HepG2 (cell line): ENCODE measurements at regions not wholly inside any gene's neighbourhood (a gene's known extent, or its start where the extent isn't known, plus 50 kb on each side); places are given as distances from the start of the nearest gene placed in this dataset.

Source experiments
- ATAC-seq: fragments of 200-7000 bp; cut with Tn5 transposase; 3 replicates; pipeline ENCODE4 v1.9.1; 2020; ENCODE audit warnings: mild to moderate bottlenecking, moderate library complexity
- BruUV-seq: library from RNA; stranded (reverse); fragments of 400-500 nt; replicated peaks from 2 replicates; lab custom pipeline; 2021; lab: Mats Ljungman, UMichigan
- CTCF ChIA-PET: fragments of 300-600 bp; formaldehyde crosslinking; extraction: SDS; loops from one replicate; lab custom pipeline; 2021; ENCODE audit warnings: low total read pairs, inconsistent platforms, low intra/inter-chr PET ratio; lab: Yijun Ruan, JAX
- POLR2A ChIA-PET: fragments of 350-600 bp; sonication (Branson Sonifier 250); formaldehyde crosslinking; loops from one replicate; lab custom pipeline; 2020; ENCODE audit warnings: antibody characterized with exemption, inconsistent platforms; lab: Yijun Ruan, JAX
- DNase-seq: peaks from one replicate; pipeline ENCODE4 v3.0.0-alpha.2; 2015; ENCODE audit warnings: low spot score
- FAIRE-seq: peaks from 3 replicates; lab custom pipeline; 2011; peaks lifted over from hg19 to GRCh38; lab: Jason Lieb, UNC
- H2AFZ ChIP-seq: one replicate; pipeline ENCODE4 v1.6.1; 2011; ENCODE audit warnings: low read length, inconsistent platforms
- H3K27ac ChIP-seq: fragments of 300-600 bp; 3 replicates; pipeline ENCODE4 v1.8.0; 2011; ENCODE audit warnings: mixed run types, mild to moderate bottlenecking, mixed read lengths, low read length, inconsistent platforms; ENCODE audit not compliant: insufficient read depth; ENCODE audit errors: extremely low read length
- H3K27me3 ChIP-seq, 2 experiments: fragments of 200-600 bp in 1 of 2; 2 replicates in 1 of 2; 3 replicates in 1 of 2; pipeline versions ENCODE4 v1.6.0 to v1.8.0; 2011; ENCODE audit warnings: low read length in 2 of 2, mild to moderate bottlenecking in 2 of 2, moderate library complexity in 2 of 2, inconsistent platforms in 1 of 2; ENCODE audit not compliant: insufficient read depth in 2 of 2, control insufficient read depth in 1 of 2
- H3K36me3 ChIP-seq, 2 experiments: fragments of 200-600 bp in 1 of 2; replicated peaks in 1 of 2; 2 replicates in 1 of 2; 3 replicates in 1 of 2; pipeline versions ENCODE4 v1.5.1 to v1.8.0; 2011; ENCODE audit warnings: low read length in 2 of 2, inconsistent platforms in 1 of 2; ENCODE audit not compliant: insufficient read depth in 2 of 2, control insufficient read depth in 1 of 2
- H3K4me1 ChIP-seq: 2 replicates; pipeline ENCODE4 v1.5.1; 2012; ENCODE audit warnings: low read length, inconsistent platforms; ENCODE audit not compliant: insufficient read depth
- H3K4me2 ChIP-seq: 2 replicates; pipeline ENCODE4 v1.6.0; 2011; ENCODE audit warnings: low read depth, low read length, inconsistent platforms
- H3K4me3 ChIP-seq, 3 experiments: fragments of 200-600 bp in 1 of 3; sonication (generic), shearing (Covaris generic) in 1 of 3; replicated peaks in 1 of 3; 2 replicates each; pipeline ENCODE4 v1.5.1; 2011 to 2016; ENCODE audit warnings: low read length in 3 of 3, inconsistent platforms in 2 of 3, low read depth in 2 of 3, mild to moderate bottlenecking in 2 of 3, control low read depth in 1 of 3, mixed read lengths in 1 of 3; ENCODE audit not compliant: insufficient read depth in 1 of 3
- H3K79me2 ChIP-seq: one replicate; pipeline ENCODE4 v1.6.1; 2011; ENCODE audit warnings: low read length, inconsistent platforms; ENCODE audit not compliant: insufficient read depth
- H3K9ac ChIP-seq: 2 replicates; pipeline ENCODE4 v1.6.0; 2011; ENCODE audit warnings: mild to moderate bottlenecking, low read depth, low read length, inconsistent platforms; ENCODE audit not compliant: insufficient read depth
- H3K9me3 ChIP-seq: 2 replicates; pipeline ENCODE4 v1.5.1; 2012; ENCODE audit warnings: mild to moderate bottlenecking, low read length
- H4K20me1 ChIP-seq: 2 replicates; pipeline ENCODE4 v1.6.0; 2011; ENCODE audit warnings: inconsistent platforms, mild to moderate bottlenecking, low read length, moderate library complexity; ENCODE audit not compliant: insufficient read depth
- AHDC1 ChIP-seq: sonication (generic); formaldehyde crosslinking; IDR thresholded peaks from 2 replicates; pipeline ENCODE4 v1.5.1; 2020; ENCODE audit warnings: mild to moderate bottlenecking, missing genetic modification reagents, borderline replicate concordance
- ELF3 ChIP-seq: IDR thresholded peaks from 2 replicates; pipeline ENCODE4 v1.6.1; 2016; ENCODE audit warnings: missing genetic modification reagents, missing compliant biosample characterization
- FOXK2 ChIP-seq: fragments of 450-650 bp; IDR thresholded peaks from 2 replicates; pipeline ENCODE4 v1.6.1; 2016
- HINFP ChIP-seq: sonication (generic); formaldehyde crosslinking; IDR thresholded peaks from 2 replicates; pipeline ENCODE4 v1.4.0; 2020; ENCODE audit warnings: low read depth, mild to moderate bottlenecking, missing genetic modification reagents
- ISX ChIP-seq: sonication (generic); formaldehyde crosslinking; conservative IDR thresholded peaks from 2 replicates; pipeline ENCODE4 v1.5.0; 2020; ENCODE audit warnings: missing genetic modification reagents
- RERE ChIP-seq: IDR thresholded peaks from 2 replicates; pipeline ENCODE4 v1.6.1; 2016; ENCODE audit warnings: low read depth, missing genetic modification reagents, missing compliant biosample characterization
- SMAD9 ChIP-seq: sonication (generic); formaldehyde crosslinking; IDR thresholded peaks from 2 replicates; pipeline ENCODE4 v1.5.1; 2020; ENCODE audit warnings: mild to moderate bottlenecking, missing genetic modification reagents
- SMARCC2 ChIP-seq: fragments of 450-650 bp; IDR thresholded peaks from 2 replicates; pipeline ENCODE4 v1.6.1; 2017; ENCODE audit warnings: antibody characterized with exemption, mild to moderate bottlenecking
- TCF7 ChIP-seq: sonication (generic); IDR thresholded peaks from 2 replicates; pipeline ENCODE4 v1.6.1; 2016; ENCODE audit warnings: antibody characterized with exemption, low read depth
- ZNF121 ChIP-seq: sonication (generic); formaldehyde crosslinking; IDR thresholded peaks from 2 replicates; pipeline ENCODE4 v1.5.0; 2020; ENCODE audit warnings: mild to moderate bottlenecking, missing genetic modification reagents
- in situ Hi-C: cut with HindIII; loops from 2 replicates; pipeline ENCODE4 v1.10.0; 2017; ENCODE audit warnings: low pct_unique_long_range_greater_than_20kb; ENCODE audit not compliant: extremely low pct_ligation_motif_present
- intact Hi-C: fragments of 100-400 bp; cut with micrococcal nuclease; formaldehyde crosslinking; loops from one replicate; pipeline ENCODE4 v1.10.0; 2022; ENCODE audit not compliant: unreplicated experiment

GRCh38 chr2:186934420-186934819 is 85.5 kb upstream of the ZSWIM2 start (continued):
- no peak for TF ChIP-seq RERE (CRISPR knock-in tag)
- TF ChIP-seq, all 625 proteins: peak for 0

GRCh38 chr2:186927867-186928191 is 78.9 kb upstream of the ZSWIM2 start:
- Histone ChIP-seq H3K4me3 (no peak overlapping the region), H3K79me2 (no peaks in the 10 kb centered on the region), H3K4me2 (no peak overlapping the region), H3K9me3 (no peaks in the 10 kb centered on the region), H3K36me3 (no peaks in the 10 kb centered on the region), H3K4me1 (no peaks in the 10 kb centered on the region), H4K20me1 (no peaks in the 10 kb centered on the region), H2AFZ (no peak overlapping the region), H3K27me3 (no peaks in the 10 kb centered on the region), H3K9ac (no peak overlapping the region), H3K27ac (no peak overlapping the region)
- DNase-seq = no peak
- intact Hi-C loops = no loop called here
- ChIA-PET POLR2A (no interaction called here), CTCF (no interaction called here)
- no peak for ATAC-seq
- in situ Hi-C loops = no loop called here
- no peak for FAIRE-seq
- BruUV-seq = no TSS peak
- TF ChIP-seq SMARCC2 = no peak
- no peak for TF ChIP-seq SMAD9 (CRISPR knock-in tag)
- no peak for TF ChIP-seq ISX (CRISPR knock-in tag)
- TF ChIP-seq ELF3 (CRISPR knock-in tag) = no peak
- TF ChIP-seq FOXK2 = no peak
- no peak for TF ChIP-seq TCF7
- no peak for TF ChIP-seq AHDC1
- no peak for TF ChIP-seq HINFP (CRISPR knock-in tag)
- TF ChIP-seq ZNF121 (CRISPR knock-in tag) = no peak
